HFF-Myc (cell line): ENCODE measurements at regions not wholly inside any gene's neighbourhood (a gene's known extent, or its start where the extent isn't known, plus 50 kb on each side); places are given as distances from the start of the nearest gene placed in this dataset.

Source experiments
- DNase-seq: peaks from one replicate; pipeline ENCODE4 v3.0.0-alpha.2; 2011; ENCODE audit warnings: low read depth; ENCODE audit errors: extremely low read depth
- H3K4me3 ChIP-seq: replicated peaks from 2 replicates; pipeline ENCODE4 v1.5.1; 2011; ENCODE audit warnings: low read depth, mild to moderate bottlenecking, control low read depth, low read length
- TF ChIP-seq, protein P1 (sequence below): IDR thresholded peaks from 2 replicates; pipeline ENCODE4 v1.5.1; 2012; ENCODE audit warnings: mild to moderate bottlenecking, low read depth, low read length, control low read depth; ENCODE audit errors: missing control alignments

DNA sequence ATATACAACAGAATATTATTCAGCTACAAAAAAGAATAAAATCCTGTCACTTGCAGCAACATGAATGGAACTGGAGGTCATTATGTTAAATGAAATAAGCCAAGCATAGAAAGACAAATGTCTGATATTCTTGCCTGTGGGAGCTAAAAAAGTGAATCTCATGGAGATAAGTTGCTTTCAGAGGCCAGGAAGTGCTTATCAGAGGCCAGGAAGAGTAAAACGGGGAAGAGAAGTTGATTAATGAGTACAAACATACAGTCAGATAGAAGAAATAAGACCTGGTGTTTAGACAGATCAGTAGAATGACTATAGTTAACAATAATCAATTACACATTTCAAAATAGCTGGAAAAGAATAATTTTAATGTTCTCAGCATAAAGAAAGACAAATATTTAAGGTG, 54.4 kb upstream of the CPHXL start:
- no peak overlapping the region for H3K4me3 ChIP-seq
- TF ChIP-seq, protein P1, sequence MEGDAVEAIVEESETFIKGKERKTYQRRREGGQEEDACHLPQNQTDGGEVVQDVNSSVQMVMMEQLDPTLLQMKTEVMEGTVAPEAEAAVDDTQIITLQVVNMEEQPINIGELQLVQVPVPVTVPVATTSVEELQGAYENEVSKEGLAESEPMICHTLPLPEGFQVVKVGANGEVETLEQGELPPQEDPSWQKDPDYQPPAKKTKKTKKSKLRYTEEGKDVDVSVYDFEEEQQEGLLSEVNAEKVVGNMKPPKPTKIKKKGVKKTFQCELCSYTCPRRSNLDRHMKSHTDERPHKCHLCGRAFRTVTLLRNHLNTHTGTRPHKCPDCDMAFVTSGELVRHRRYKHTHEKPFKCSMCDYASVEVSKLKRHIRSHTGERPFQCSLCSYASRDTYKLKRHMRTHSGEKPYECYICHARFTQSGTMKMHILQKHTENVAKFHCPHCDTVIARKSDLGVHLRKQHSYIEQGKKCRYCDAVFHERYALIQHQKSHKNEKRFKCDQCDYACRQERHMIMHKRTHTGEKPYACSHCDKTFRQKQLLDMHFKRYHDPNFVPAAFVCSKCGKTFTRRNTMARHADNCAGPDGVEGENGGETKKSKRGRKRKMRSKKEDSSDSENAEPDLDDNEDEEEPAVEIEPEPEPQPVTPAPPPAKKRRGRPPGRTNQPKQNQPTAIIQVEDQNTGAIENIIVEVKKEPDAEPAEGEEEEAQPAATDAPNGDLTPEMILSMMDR = no peak
- no peak for DNase-seq

DNA sequence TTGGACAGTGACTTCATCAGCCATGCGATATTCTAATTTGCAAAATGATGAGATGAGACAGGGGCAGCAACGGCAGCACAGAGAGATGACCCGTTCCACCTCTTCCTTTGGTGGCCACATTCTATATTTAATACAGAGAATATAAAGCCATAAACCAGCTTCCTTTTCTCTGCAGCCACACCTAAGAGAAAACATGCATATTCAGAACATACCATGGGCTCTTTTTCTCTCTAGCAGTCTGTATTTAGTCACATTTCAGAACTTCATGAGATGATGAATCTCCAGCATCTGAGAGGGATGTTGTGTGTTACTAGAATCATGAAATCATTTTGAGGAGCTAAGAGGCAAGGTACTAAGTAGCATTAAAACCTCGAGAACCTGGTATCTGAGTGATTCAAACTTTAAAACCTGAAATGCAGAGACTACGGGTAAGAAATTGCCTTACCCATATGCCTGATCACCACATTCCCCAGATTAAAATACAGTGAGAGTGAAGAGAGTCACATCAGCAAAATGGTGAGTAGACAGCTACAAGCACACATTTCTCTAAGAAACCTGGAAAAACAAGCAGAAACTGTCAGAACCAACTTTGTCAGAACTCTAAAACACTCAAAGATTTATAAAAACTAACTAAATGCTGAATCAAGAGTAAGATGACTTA, 55.5 kb upstream of the CPHXL start:
- no peak for DNase-seq
- TF ChIP-seq, protein P1 = no peak
- H3K4me3 ChIP-seq = no peak overlapping the region

DNA sequence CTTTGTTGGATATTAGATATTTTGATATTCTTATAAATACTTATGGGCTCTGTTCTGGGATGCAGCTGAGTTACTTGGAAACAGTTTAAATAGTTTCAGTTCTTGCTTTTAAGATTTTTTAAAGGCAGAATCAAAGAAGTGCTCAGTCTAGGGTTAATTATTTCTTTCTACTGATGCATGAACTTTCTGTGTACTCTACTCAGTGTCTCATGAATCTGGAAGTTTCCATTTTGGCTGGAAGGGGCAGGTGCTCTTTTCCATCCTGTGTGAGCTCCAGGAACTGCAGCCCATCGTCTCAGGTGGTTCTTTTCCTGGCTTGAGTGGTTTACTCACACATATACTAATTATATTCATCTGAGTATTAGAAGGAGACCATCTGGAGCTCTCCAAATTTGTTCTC, 61.1 kb upstream of the CPHXL start:
- H3K4me3 ChIP-seq = no peak overlapping the region
- DNase-seq = no peak
- TF ChIP-seq, protein P1 = no peak

DNA sequence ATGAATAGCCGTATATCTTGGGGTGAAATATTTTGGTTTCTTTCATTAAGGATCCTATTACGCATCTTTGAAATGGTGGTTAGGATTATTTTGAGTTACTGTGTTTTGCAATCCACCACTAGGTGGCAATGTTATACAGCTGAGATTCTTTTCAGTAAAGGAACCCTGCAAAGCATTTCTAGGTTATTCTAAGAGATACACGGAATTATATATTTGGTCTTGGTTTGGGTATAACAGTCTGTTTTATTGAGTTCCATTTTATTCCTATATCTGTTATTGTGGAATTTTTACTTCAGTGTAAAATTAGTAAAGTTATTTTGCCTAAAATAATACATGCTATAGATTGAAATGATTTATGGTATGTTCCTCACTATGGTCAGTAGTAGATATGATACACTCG, 62.9 kb upstream of the CPHXL start:
- no peak overlapping the region for H3K4me3 ChIP-seq
- TF ChIP-seq, protein P1 = peak; percentile 59
- peak; percentile 32 for DNase-seq

DNA sequence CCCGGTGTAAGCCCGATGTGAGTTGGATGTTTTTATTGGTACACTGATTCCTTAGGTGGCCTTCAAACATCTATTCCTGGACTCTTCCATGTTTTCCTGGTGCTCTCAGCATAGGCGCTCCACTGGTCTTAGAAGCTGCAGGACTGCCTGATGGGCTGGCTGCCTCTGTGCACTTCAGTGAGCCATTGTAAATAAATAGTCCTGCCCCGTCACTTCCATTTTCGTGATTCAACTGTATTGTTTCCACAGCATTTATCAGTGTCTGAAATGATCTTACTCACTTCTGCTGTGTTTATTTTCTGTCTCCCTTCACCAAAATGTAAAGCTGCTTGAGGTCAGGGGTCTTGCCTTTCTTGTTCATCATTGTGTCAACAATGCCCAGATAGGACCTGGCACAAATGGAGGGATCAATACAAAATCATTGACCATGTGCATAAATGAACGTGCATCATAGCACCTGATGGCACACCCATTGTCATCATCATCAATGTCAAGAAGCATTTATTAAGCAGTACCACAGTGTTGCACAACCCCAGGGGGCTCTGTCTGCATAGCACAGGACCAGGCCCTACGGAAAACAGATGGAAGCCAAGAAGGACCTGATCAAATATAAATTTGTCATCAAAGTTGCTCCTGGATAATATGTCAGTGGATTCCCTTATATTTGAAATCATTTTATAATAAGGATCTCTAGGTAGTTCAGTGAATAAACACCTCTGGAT, 66.6 kb upstream of the CPHXL start:
- H3K4me3 ChIP-seq = no peak overlapping the region
- TF ChIP-seq, protein P1 = no peak
- DNase-seq = no peak

DNA sequence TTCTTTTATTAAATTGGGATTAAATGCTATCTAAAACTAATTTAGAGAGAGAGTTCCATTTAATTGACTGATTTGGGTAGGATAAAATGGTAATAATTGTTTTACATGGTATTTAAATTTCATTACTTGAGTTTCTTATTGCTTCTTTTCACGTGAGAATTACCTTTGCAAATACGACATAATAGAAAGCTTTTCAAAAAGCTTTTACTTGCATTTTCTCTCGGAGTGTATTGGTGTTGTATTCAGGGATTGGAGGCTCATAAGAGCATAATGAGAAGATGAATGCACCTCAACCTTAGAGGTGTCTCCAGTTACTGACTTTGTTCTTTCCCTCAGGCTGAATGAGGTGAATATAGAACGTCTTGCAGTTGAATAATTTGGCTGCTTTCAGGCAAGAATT, 67.4 kb upstream of the CPHXL start:
- TF ChIP-seq, protein P1 = no peak
- no peak for DNase-seq
- H3K4me3 ChIP-seq = no peak overlapping the region

DNA sequence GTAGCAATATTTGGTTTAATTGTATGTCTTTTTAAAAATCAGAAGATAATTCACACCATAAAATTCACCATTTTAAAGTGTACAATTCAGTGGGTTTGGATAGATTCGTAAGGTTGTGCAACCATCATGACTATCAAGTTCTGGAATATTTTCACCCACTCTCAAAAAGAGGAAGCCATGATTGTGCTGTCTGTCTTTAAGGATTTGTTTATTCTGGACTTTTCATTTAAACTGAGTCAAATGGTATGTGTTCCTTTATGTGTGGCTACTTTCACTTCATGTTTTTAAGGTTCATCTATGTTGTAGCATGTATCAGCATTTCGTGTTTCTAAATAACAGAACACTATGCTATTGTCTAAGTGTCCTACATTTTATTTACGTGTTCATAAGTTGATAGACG, 68.1 kb upstream of the CPHXL start:
- TF ChIP-seq, protein P1 = no peak

More for the DNA sequence above, 68.1 kb upstream of the CPHXL start:
- no peak overlapping the region for H3K4me3 ChIP-seq
- DNase-seq = no peak
